Astrocyte of the cerebellum (primary cell): ENCODE measurements at regions not wholly inside any gene's neighbourhood (a gene's known extent, or its start where the extent isn't known, plus 50 kb on each side); places are given as distances from the start of the nearest gene placed in this dataset.

Experiments used
- DNase-seq: peaks from one replicate; pipeline ENCODE4 v3.0.0-alpha.2; 2011; ENCODE audit warnings: low read depth
- H3K4me3 ChIP-seq: 2 replicates; pipeline ENCODE4 v1.5.1; 2011; ENCODE audit warnings: mild to moderate bottlenecking, low read depth, low read length, moderate library complexity
- CTCF ChIP-seq: IDR thresholded peaks from 2 replicates; pipeline ENCODE4 v1.5.1; 2012; ENCODE audit warnings: low read length, low read depth, moderate library complexity, mild to moderate bottlenecking; ENCODE audit errors: missing control alignments
- in situ Hi-C: cut with HindIII; loops from 2 replicates; pipeline ENCODE4 v1.10.0; 2017; ENCODE audit warnings: low sequenced_read_pairs

GRCh38 chr17:69762766-69763165 lies 312.3 kb upstream of the KCNJ16 start:
- in situ Hi-C loops = no loop called here
- H3K4me3 ChIP-seq = no peak overlapping the region
- no peak for DNase-seq
- no peak for TF ChIP-seq CTCF

GRCh38 chr17:69763503-69763902 lies 311.5 kb upstream of the KCNJ16 start:
- in situ Hi-C loops = no loop called here
- no peak for TF ChIP-seq CTCF
- no peak overlapping the region for H3K4me3 ChIP-seq
- no peak for DNase-seq

GRCh38 chr17:69764146-69764545 lies 310.9 kb upstream of the KCNJ16 start:
- DNase-seq = no peak
- TF ChIP-seq CTCF = no peak
- no peak overlapping the region for H3K4me3 ChIP-seq
- in situ Hi-C loops = no loop called here

- H3K4me3 ChIP-seq = no peak overlapping the region
- in situ Hi-C loops = no loop called here
- TF ChIP-seq CTCF = no peak
- no peak for DNase-seq
These were observed 306.0 kb upstream of the KCNJ16 start for GRCh38 chr17:69769050-69769449.

GRCh38 chr17:69773081-69773480 lies 301.9 kb upstream of the KCNJ16 start:
- TF ChIP-seq CTCF = no peak
- DNase-seq = no peak
- in situ Hi-C loops = loop anchor here (5.0 kb wide), 1 partner anchor 34 kb away; no protein-coding TSS in a partner anchor
- H3K4me3 ChIP-seq = no peak overlapping the region

- DNase-seq = no peak
- in situ Hi-C loops = no loop called here
- TF ChIP-seq CTCF = no peak
- no peak overlapping the region for H3K4me3 ChIP-seq
These were observed 295.4 kb upstream of the KCNJ16 start for GRCh38 chr17:69779378-69780214.
